ENCODE measurements at regions not wholly inside any gene's neighbourhood (a gene's known extent, or its start where the extent isn't known, plus 50 kb on each side); places are given as distances from the start of the nearest gene placed in this dataset.
"Not testable (repeated sequence)": the region's sequence is repeated elsewhere in the genome, so short reads cannot be mapped to it uniquely, and the experiment has no call there.

DNA sequence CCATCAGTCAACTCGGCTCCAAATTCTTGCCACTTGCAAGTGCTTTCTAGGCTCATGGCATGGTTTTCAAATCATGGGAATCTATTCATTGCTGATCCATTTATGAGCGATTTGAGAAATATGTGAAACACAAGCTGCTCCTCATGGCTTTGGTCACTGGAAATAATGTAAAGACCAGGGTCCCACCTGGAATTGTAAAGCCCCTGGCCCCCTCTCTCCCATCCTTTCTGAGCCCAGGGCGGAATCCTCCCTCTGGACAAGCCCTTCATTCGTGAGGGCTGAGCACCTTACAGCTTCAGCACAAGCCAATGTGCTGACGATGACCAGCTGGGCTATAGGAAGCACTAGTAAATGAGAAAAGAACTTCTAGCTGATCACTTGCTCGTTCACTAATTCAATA is 96.0 kb downstream of the RNASET2 start:
- Histone ChIP-seq H3K27me3 (ENCODE audit: control insufficient read depth, insufficient read depth, low read length) (peaks cover 44% of the 10 kb centered on the region), H3K4me3 (ENCODE audit: low read length) (no peak overlapping the region), H3K36me3 (ENCODE audit: control insufficient read depth, insufficient read depth, low read length) (no peaks in the 10 kb centered on the region), H3K27ac (ENCODE audit: low read length) (no peak overlapping the region), H3K4me1 (ENCODE audit: control insufficient read depth, insufficient read depth, low read length) (peaks cover 5% of the 10 kb centered on the region), H3K9me3 (replicated peaks; ENCODE audit: control insufficient read depth, low read depth, low read length) (no peaks in the 10 kb centered on the region)
- WGBS (ENCODE audit: insufficient coverage): 30% methylated on average over 3 of the region's 6 CpGs
- no peak for DNase-seq

DNA sequence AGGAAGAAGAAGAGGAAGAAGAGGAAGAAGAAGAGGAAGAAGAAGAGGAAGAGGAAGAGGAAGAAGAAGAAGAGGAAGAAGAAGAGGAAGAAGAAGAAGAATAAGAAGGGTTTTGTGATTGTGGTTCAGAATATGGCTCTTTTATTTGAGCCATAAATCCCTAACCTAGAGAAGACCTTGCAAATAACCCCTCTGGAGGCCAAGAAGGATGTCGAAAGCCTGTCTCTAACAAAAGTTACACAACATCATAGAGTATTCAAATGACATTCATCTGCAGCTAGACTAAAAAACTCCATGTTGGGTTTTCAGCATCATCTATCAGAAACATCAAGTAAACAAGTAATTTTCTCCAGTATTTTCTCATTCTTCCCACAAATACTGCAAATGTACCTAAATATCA is 100.9 kb downstream of the RNASET2 start:
- Histone ChIP-seq H3K36me3 (ENCODE audit: control insufficient read depth, insufficient read depth, low read length) (no peaks in the 10 kb centered on the region), H3K27me3 (ENCODE audit: control insufficient read depth, insufficient read depth, low read length) (peaks cover 10% of the 10 kb centered on the region), H3K4me3 (ENCODE audit: low read length) (no peak overlapping the region), H3K4me1 (ENCODE audit: control insufficient read depth, insufficient read depth, low read length) (no peaks in the 10 kb centered on the region), H3K9me3 (replicated peaks; ENCODE audit: control insufficient read depth, low read depth, low read length) (no peaks in the 10 kb centered on the region), H3K27ac (ENCODE audit: low read length) (no peak overlapping the region)
- 80% methylated on average over 1 of the region's 1 CpG for WGBS (ENCODE audit: insufficient coverage)
- DNase-seq: no peak

DNA sequence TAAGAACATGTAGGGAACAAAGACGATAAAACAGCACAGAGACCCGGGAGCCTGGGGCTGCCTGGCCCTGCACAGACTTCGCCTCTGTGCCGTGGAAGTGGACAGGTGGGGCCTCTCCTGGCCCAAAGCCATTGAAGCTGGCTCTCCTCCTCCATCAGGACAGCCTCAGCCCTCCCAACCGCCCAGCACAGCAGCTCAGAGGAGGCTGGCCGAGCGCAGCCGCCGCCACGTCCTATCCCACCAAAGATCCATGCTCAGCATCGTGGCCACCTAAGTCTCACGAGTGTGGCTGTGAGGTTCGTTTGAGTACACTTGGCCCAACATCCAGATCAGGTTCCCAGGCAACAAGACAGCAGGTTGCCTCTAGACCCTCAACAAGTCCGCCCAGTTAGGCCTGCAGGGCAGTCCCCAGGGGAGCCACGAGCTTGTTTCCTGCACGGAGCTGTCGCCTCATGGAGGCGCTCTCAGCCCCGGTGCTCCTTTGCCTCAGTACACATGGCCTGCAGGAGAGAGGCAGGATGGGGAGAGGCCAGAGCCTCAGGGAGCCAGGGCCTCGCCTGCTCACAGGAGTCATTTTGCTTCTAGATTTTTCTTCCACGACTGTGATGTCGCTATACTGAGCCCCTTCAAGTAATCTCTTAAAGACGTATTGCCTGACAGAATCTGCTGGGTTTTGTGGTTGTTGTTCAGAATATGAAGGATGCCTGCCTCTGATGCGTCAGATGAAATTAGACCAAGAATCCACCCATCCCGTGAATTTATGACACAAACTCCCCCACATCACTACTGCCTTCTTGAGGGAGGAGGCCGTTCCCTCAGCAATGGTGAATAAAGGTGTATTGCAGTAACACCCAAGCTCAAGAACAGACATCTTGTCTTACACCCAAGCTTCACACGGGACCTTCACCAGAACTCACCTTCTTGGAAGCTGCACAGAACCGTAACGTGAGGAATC is 102.7 kb downstream of the RNASET2 start:
- Histone ChIP-seq H3K9me3 (replicated peaks; ENCODE audit: control insufficient read depth, low read depth, low read length) (no peaks in the 10 kb centered on the region), H3K36me3 (ENCODE audit: control insufficient read depth, insufficient read depth, low read length) (no peaks in the 10 kb centered on the region), H3K27me3 (ENCODE audit: control insufficient read depth, insufficient read depth, low read length) (peaks cover 3% of the 10 kb centered on the region), H3K4me3 (ENCODE audit: low read length) (no peak overlapping the region), H3K27ac (ENCODE audit: low read length) (no peak overlapping the region), H3K4me1 (ENCODE audit: control insufficient read depth, insufficient read depth, low read length) (no peaks in the 10 kb centered on the region)
- DNase-seq: no peak
- 87% methylated on average over 19 of the region's 29 CpGs for WGBS (ENCODE audit: insufficient coverage)

DNA sequence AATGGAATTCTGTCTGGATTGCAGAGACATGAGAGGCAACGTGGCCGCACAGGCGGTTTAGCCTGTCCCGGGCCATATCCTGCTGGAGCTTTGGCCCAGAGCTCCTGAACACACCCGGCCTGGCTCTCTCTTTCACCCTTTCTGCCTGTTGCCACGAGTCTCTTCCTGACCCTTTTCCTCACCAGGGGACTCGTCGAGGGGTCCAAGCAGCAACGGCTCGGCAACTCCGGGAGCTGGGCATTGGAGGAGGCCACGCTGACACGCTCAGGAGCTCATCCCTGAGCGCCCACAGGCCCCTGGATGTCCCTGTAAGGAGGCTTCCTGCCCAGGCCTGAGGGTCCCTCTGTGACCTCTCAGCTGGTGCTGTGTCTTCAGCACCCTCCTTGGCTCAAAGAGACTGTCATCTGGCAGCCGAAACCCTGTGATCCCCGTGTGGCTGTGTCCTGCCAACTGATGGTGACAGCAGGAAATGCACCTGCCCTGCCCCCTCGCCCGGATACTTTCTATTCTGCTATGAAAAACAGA is 103.8 kb downstream of the RNASET2 start:
- H3K27ac ChIP-seq (ENCODE audit: low read length): no peak overlapping the region
- WGBS (ENCODE audit: insufficient coverage): 63% methylated on average over 16 of the region's 18 CpGs

DNA sequence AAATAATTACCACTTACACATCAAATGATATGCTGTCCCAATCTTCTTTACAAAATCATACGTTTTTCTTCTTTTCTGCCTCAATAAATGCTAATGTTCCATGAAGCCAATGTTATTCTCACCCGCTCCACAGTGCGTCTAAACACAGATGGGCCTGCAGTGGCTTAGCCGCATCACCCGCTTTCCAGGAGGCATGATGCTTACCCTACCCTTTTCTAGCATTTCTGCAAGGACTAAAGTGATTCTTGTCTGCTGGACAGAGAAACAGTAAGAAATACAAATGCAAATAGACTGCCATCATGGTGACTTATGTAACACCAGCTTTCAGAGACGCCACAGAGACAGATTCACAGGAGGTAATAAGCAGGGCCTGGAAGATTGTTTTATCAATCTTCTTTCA is 104.4 kb downstream of the RNASET2 start:
- no peak overlapping the region for H3K27ac ChIP-seq (ENCODE audit: low read length)
- no peak overlapping the region for H3K4me3 ChIP-seq (ENCODE audit: low read length)
- 83% methylated on average over 4 of the region's 6 CpGs for WGBS (ENCODE audit: insufficient coverage)
- H3K36me3 ChIP-seq (ENCODE audit: control insufficient read depth, insufficient read depth, low read length): no peaks in the 10 kb centered on the region
- no peaks in the 10 kb centered on the region for H3K27me3 ChIP-seq (ENCODE audit: control insufficient read depth, insufficient read depth, low read length)
- H3K9me3 ChIP-seq (replicated peaks; ENCODE audit: control insufficient read depth, low read depth, low read length): peaks cover 2% of the 10 kb centered on the region
- DNase-seq: no peak
- H3K4me1 ChIP-seq (ENCODE audit: control insufficient read depth, insufficient read depth, low read length): no peaks in the 10 kb centered on the region

More for the DNA sequence above, 103.8 kb downstream of the RNASET2 start:
- no peaks in the 10 kb centered on the region for H3K9me3 ChIP-seq (replicated peaks; ENCODE audit: control insufficient read depth, low read depth, low read length)
- no peak for DNase-seq
- no peaks in the 10 kb centered on the region for H3K27me3 ChIP-seq (ENCODE audit: control insufficient read depth, insufficient read depth, low read length)
- H3K4me3 ChIP-seq (ENCODE audit: low read length): no peak overlapping the region
- no peaks in the 10 kb centered on the region for H3K4me1 ChIP-seq (ENCODE audit: control insufficient read depth, insufficient read depth, low read length)
- no peaks in the 10 kb centered on the region for H3K36me3 ChIP-seq (ENCODE audit: control insufficient read depth, insufficient read depth, low read length)

DNA sequence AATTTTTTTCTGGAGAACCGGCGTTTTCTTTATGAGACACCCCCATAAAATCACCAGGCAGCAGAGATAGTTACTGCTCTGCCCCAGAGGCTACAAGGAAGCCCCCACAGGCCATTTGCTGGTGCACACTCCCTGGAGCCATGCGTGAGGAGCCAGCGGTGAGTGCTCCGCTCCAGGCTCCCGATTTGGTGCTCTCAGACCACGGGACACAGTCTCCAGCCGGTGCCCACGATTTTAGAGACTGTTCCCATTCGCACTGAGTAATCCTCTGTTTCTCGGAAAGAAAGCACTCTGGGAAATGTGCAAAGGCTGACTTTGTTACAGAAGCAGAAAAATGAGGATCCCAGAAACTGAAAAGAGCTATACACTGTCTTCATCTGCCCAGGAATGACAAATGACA is 104.9 kb downstream of the RNASET2 start:
- Histone ChIP-seq H3K4me3 (ENCODE audit: low read length) (no peak overlapping the region), H3K27ac (ENCODE audit: low read length) (no peak overlapping the region), H3K36me3 (ENCODE audit: control insufficient read depth, insufficient read depth, low read length) (no peaks in the 10 kb centered on the region), H3K4me1 (ENCODE audit: control insufficient read depth, insufficient read depth, low read length) (no peaks in the 10 kb centered on the region), H3K27me3 (ENCODE audit: control insufficient read depth, insufficient read depth, low read length) (no peaks in the 10 kb centered on the region), H3K9me3 (replicated peaks; ENCODE audit: control insufficient read depth, low read depth, low read length) (peaks cover 2% of the 10 kb centered on the region)
- no peak for DNase-seq
- WGBS (ENCODE audit: insufficient coverage): 86% methylated on average over 11 of the region's 11 CpGs

DNA sequence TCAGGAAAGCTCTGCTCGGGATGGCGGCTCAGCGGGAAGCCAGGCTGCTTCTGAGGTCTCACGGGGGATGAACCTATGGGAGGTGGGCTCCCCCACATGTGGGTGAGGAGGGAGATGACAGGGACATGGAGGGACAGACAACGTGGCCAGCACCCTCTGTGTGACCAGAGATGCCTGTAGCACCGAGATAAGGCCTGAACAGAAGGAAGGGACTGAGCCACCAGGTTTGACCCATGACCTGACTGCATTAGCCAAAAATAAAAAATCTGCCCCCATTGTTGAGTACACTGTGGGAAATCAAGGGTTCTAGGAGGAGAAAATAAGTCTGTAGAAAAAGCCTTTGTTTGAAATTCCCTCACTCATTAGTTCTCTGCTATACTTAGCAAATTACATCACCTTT is 105.7 kb downstream of the RNASET2 start:
- no peak for DNase-seq
- Histone ChIP-seq H3K36me3 (ENCODE audit: control insufficient read depth, insufficient read depth, low read length) (no peaks in the 10 kb centered on the region), H3K27me3 (ENCODE audit: control insufficient read depth, insufficient read depth, low read length) (no peaks in the 10 kb centered on the region), H3K4me3 (ENCODE audit: low read length) (no peak overlapping the region), H3K4me1 (ENCODE audit: control insufficient read depth, insufficient read depth, low read length) (no peaks in the 10 kb centered on the region), H3K9me3 (replicated peaks; ENCODE audit: control insufficient read depth, low read depth, low read length) (peaks cover 2% of the 10 kb centered on the region), H3K27ac (ENCODE audit: low read length) (no peak overlapping the region)
- WGBS (ENCODE audit: insufficient coverage): 59% methylated on average over 6 of the region's 6 CpGs

DNA sequence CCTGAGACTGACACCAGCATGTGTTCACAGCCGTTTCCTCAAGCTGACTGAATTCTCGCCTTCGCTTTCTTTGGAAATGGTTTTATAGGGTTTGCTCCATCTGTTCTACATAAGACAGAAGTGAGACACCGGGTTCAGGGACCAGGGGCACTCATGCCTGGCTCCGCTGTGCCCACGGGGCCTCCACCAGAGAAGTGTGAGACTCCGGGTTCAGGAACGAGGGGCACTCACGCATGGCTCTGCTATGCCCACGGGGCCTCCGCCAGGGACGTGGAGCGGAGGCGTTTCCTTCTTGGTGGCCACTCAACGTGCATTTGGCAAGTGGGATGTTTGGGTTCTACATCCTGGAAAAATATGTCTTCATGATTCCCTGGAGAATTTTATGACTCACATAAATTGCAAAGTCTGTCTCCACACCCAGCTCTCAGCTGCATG is 106.6 kb downstream of the RNASET2 start:
- peaks cover 2% of the 10 kb centered on the region for H3K9me3 ChIP-seq (replicated peaks; ENCODE audit: control insufficient read depth, low read depth, low read length)
- no peak overlapping the region for H3K27ac ChIP-seq (ENCODE audit: low read length)
- H3K27me3 ChIP-seq (ENCODE audit: control insufficient read depth, insufficient read depth, low read length): no peaks in the 10 kb centered on the region
- H3K4me3 ChIP-seq (ENCODE audit: low read length): no peak overlapping the region
- no peak for DNase-seq
- H3K4me1 ChIP-seq (ENCODE audit: control insufficient read depth, insufficient read depth, low read length): no peaks in the 10 kb centered on the region
- H3K36me3 ChIP-seq (ENCODE audit: control insufficient read depth, insufficient read depth, low read length): no peaks in the 10 kb centered on the region
- 70% methylated on average over 7 of the region's 15 CpGs for WGBS (ENCODE audit: insufficient coverage)

DNA sequence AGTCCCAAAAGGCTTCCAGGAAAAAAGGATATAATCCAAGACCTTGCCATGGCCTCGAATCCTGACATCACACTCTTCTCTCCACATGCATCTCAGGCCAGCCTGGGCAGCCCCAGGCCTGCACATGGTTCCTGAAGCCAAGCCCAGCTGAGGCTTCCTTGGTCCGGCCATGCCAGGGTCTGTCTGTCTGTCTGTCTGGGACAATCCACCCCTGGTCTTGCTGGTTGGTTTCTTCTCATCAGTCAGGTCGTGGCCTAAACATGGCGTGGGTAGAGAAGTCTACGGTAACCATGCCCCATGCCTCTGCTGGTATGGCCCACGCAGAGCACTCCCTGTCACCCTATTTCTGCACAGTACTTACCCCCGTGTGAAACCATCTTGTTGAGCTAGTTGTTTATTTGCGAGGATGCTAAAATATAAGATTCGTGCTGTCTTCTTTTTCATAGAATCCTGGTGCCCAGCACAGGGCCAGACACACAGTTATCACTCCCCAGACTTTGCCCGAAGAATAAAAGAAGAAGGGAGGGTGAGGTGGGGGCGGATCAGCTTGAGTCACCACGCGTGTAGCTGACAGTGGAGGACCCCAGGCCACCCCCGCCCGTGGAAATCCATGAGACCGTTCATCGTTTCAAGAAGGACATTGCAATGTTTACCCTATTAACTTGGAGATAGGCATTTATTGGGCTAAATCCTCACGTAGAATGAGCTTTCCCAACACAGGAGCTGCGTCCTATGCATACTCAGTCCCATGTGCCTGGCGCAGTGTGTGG is 107.2 kb downstream of the RNASET2 start:
- Histone ChIP-seq H3K27ac (ENCODE audit: low read length) (no peak overlapping the region), H3K9me3 (replicated peaks; ENCODE audit: control insufficient read depth, low read depth, low read length) (peaks cover 2% of the 10 kb centered on the region), H3K4me1 (ENCODE audit: control insufficient read depth, insufficient read depth, low read length) (no peaks in the 10 kb centered on the region), H3K4me3 (ENCODE audit: low read length) (no peak overlapping the region), H3K36me3 (ENCODE audit: control insufficient read depth, insufficient read depth, low read length) (no peaks in the 10 kb centered on the region), H3K27me3 (ENCODE audit: control insufficient read depth, insufficient read depth, low read length) (no peaks in the 10 kb centered on the region)
- DNase-seq: no peak
- 95% methylated on average over 13 of the region's 20 CpGs for WGBS (ENCODE audit: insufficient coverage)

DNA sequence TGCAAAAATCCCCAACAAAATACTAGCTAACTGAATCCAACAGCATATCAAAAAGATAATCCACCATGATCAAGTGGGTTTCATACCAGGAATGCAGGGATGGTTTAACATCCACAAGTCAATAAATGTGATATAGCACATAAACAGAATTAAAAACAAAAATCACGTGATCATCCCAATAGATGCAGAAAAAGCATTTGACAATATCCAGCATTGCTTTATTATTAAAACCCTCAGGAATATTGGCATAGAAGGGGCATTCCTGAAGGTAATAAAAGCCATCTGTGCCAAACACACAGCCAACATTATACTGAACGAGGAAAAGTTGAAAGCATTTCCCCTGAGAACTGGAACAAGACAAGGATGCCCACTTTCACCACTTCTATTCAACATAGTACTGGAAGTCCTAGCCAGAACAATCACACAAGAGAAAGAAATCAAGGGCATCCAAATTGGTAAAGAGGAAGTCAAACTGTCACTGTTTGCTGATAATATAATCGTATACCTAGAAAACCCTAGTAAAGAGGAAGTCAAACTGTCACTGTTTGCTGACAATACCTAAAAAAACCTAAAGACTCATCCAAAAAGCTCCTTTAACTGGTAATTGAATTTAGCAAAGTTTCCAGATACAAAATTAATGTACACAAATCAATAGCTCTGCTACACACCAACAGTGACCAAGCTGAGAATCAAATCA is 109.8 kb downstream of the RNASET2 start:
- WGBS (ENCODE audit: insufficient coverage): no CpG with 5 or more reads among the region's 3 CpGs
- H3K27me3 ChIP-seq (ENCODE audit: control insufficient read depth, insufficient read depth, low read length); H3K4me1 ChIP-seq (ENCODE audit: control insufficient read depth, insufficient read depth, low read length); H3K36me3 ChIP-seq (ENCODE audit: control insufficient read depth, insufficient read depth, low read length); DNase-seq; H3K4me3 ChIP-seq (ENCODE audit: low read length); H3K27ac ChIP-seq (ENCODE audit: low read length); H3K9me3 ChIP-seq (replicated peaks; ENCODE audit: control insufficient read depth, low read depth, low read length): not testable (repeated sequence)

Measured in muscle of leg (tissue), 3 donors.